Cardiac muscle cell (in vitro differentiated cells and primary cell): ENCODE measurements at regions not wholly inside any gene's neighbourhood (a gene's known extent, or its start where the extent isn't known, plus 50 kb on each side); places are given as distances from the start of the nearest gene placed in this dataset.

Experiments
- DNase-seq, 2 donors: peaks; one replicate each; pipeline versions ENCODE4 v3.0.0 to v3.0.0-alpha.2; 2010 to 2017; ENCODE audit warnings: low read depth in 1 of 2, low spot score in 1 of 2
- H3K27ac ChIP-seq: fragments of 200-600 bp; sonication (generic); 2 replicates; pipeline ENCODE4 v1.5.1; 2016
- H3K27me3 ChIP-seq: fragments of 200-600 bp; sonication (generic); 2 replicates; pipeline ENCODE4 v1.6.0; 2016; ENCODE audit warnings: control low read depth
- H3K36me3 ChIP-seq: fragments of 200-600 bp; sonication (generic); 2 replicates; pipeline ENCODE4 v1.5.1; 2016; ENCODE audit warnings: control low read depth
- H3K4me1 ChIP-seq: fragments of 200-600 bp; sonication (generic); 2 replicates; pipeline ENCODE4 v1.8.1; 2017; ENCODE audit warnings: low read depth, mild to moderate bottlenecking, mixed run types
- H3K4me3 ChIP-seq: fragments of 200-600 bp; sonication (generic); 2 replicates; pipeline ENCODE4 v1.5.1; 2016; ENCODE audit warnings: mild to moderate bottlenecking
- H3K9me3 ChIP-seq: fragments of 200-600 bp; sonication (generic); 2 replicates; pipeline ENCODE4 v1.5.1; 2017; ENCODE audit warnings: low read depth, mild to moderate bottlenecking, control low read depth
- CTCF ChIP-seq: IDR thresholded peaks from 2 replicates; pipeline ENCODE4 v1.5.1; 2012; ENCODE audit warnings: low read depth, mild to moderate bottlenecking, low read length

DNA sequence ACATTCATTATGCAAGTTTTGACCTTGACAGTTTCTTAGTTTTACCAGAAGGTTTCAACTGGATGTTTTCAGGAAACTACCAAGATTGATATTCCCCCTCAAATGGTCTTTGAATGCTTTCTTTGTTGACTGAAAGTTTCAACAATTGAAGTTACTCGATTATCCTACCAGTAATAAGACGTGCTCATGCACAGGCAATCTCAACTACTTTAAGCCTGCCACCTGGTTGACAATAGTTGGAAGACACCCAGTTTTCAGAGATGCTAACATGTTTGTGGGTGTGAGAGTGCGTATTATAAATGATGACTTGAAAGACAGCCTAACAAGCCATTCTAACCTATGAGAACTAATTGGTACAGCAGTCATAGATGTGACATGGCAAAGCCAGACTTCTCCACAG is 73.4 kb upstream of the ITPRID1 start:
- Histone ChIP-seq H3K4me3 (no peak overlapping the region), H3K27me3 (no peaks in the 10 kb centered on the region), H3K9me3 (no peaks in the 10 kb centered on the region), H3K27ac (no peak overlapping the region), H3K4me1 (no peaks in the 10 kb centered on the region), H3K36me3 (no peaks in the 10 kb centered on the region)
- no peak for DNase-seq
- no peak for TF ChIP-seq CTCF

GRCh38 chr7:31442626-31443025 is 71.3 kb upstream of the ITPRID1 start:
- Histone ChIP-seq H3K4me3 (no peak overlapping the region), H3K9me3 (peaks cover 2% of the 10 kb centered on the region), H3K27me3 (no peaks in the 10 kb centered on the region), H3K4me1 (no peaks in the 10 kb centered on the region), H3K27ac (no peak overlapping the region), H3K36me3 (no peaks in the 10 kb centered on the region)
- DNase-seq, result no peak
- TF ChIP-seq CTCF, result no peak

GRCh38 chr7:31443457-31443856 is 70.4 kb upstream of the ITPRID1 start:
- no peak overlapping the region for H3K27ac ChIP-seq
- H3K27me3 ChIP-seq, result no peaks in the 10 kb centered on the region
- H3K4me3 ChIP-seq, result no peak overlapping the region
- peak; percentile 82 for TF ChIP-seq CTCF
- DNase-seq, result peak; percentile 61 to 77
- H3K36me3 ChIP-seq, result no peaks in the 10 kb centered on the region
- H3K4me1 ChIP-seq, result no peaks in the 10 kb centered on the region
- peaks cover 4% of the 10 kb centered on the region for H3K9me3 ChIP-seq

DNA sequence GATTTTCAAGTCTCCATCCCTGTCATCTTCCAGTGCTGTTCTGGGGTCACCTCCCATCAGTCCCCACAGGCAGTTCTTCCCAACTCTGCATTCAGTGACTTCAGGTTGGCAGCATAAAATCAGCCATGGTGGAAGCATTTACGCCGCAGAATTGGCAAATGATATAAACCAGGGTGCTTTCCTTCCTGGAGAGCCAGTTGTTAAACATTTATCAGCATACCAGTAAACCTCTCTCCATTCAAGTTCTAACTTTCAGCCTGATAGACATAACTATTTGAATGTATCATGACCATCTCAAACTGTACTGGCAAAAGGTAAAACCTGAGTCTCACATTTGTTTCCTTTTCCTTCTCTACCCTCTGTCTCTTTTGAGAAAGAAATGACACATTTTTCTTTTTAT is 69.7 kb upstream of the ITPRID1 start:
- no peaks in the 10 kb centered on the region for H3K36me3 ChIP-seq
- H3K9me3 ChIP-seq, result peaks cover 4% of the 10 kb centered on the region
- no peak for TF ChIP-seq CTCF
- H3K4me3 ChIP-seq, result no peak overlapping the region
- H3K27ac ChIP-seq, result no peak overlapping the region
- H3K4me1 ChIP-seq, result no peaks in the 10 kb centered on the region
- H3K27me3 ChIP-seq, result no peaks in the 10 kb centered on the region
- no peak for DNase-seq

- Histone ChIP-seq H3K27ac (no peak overlapping the region), H3K27me3 (no peaks in the 10 kb centered on the region)
- no peak for TF ChIP-seq CTCF
Measured at GRCh38 chr7:31445686-31446355, 68.1 kb upstream of the ITPRID1 start.

More at GRCh38 chr7:31445686-31446355, 68.1 kb upstream of the ITPRID1 start:
- DNase-seq, result no peak
- Histone ChIP-seq H3K4me1 (no peaks in the 10 kb centered on the region), H3K4me3 (no peak overlapping the region), H3K9me3 (peaks cover 4% of the 10 kb centered on the region), H3K36me3 (no peaks in the 10 kb centered on the region)
